Gastrocnemius medialis (tissue), 4 donors: ENCODE measurements at regions not wholly inside any gene's neighbourhood (a gene's known extent, or its start where the extent isn't known, plus 50 kb on each side); places are given as distances from the start of the nearest gene placed in this dataset.

Experiments used
- POLR2A ChIP-seq, 2 donors: fragments of 450-650 bp; IDR thresholded peaks; one replicate each; pipeline ENCODE4 v1.6.1; 2017; ENCODE audit warnings: antibody characterized with exemption in 2 of 2, mild to moderate bottlenecking in 2 of 2, moderate library complexity in 2 of 2
- TF ChIP-seq, protein P1 (sequence below), 5 experiments: fragments of 450-650 bp in 3 of 5; fragments of 200-600 bp in 2 of 5; sonication (generic) in 2 of 5; IDR thresholded peaks in 4 of 5; conservative IDR thresholded peaks in 1 of 5; 1 replicate in 4 of 5; 2 replicates in 1 of 5; pipeline ENCODE4 v1.5.1; 2016 to 2019; ENCODE audit warnings: antibody characterized with exemption in 5 of 5, mild to moderate bottlenecking in 3 of 5, moderate library complexity in 3 of 5

GRCh38 chr2:150985741-150986140, 275.9 kb downstream of the RBM43 start:
- TF ChIP-seq POLR2A (IDR thresholded peaks at IDR 0.05): no peak
- TF ChIP-seq, protein P1, sequence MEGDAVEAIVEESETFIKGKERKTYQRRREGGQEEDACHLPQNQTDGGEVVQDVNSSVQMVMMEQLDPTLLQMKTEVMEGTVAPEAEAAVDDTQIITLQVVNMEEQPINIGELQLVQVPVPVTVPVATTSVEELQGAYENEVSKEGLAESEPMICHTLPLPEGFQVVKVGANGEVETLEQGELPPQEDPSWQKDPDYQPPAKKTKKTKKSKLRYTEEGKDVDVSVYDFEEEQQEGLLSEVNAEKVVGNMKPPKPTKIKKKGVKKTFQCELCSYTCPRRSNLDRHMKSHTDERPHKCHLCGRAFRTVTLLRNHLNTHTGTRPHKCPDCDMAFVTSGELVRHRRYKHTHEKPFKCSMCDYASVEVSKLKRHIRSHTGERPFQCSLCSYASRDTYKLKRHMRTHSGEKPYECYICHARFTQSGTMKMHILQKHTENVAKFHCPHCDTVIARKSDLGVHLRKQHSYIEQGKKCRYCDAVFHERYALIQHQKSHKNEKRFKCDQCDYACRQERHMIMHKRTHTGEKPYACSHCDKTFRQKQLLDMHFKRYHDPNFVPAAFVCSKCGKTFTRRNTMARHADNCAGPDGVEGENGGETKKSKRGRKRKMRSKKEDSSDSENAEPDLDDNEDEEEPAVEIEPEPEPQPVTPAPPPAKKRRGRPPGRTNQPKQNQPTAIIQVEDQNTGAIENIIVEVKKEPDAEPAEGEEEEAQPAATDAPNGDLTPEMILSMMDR (IDR thresholded peaks at IDR 0.05 in 4 of 5, conservative IDR thresholded peaks at IDR 0.05 in 1 of 5): no peak
